Fibroblast of peridontal ligament (primary cell): ENCODE measurements at regions not wholly inside any gene's neighbourhood (a gene's known extent, or its start where the extent isn't known, plus 50 kb on each side); places are given as distances from the start of the nearest gene placed in this dataset.

Source experiments
- DNase-seq: peaks from one replicate; pipeline ENCODE4 v3.0.0-alpha.2; 2010; ENCODE audit errors: extremely low read depth

DNA sequence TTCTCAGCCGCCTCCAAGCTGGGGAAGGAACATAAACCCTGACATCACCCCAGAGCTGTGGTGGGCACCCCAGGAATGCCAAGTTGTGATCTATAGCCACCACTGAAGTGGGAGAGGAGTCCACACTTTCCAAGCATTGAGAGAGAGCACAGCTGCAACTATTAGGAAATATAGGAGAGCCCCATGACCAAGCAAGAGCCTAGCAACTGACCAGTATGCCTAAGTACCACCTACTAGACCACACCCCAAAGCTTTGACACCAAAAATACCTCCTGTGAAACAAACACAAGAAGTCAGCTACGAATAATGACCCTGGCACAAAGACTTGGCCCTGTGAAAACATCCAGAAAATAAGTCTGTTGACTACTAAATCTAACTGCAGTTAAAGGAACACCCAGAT, 804.1 kb upstream of the IGFBP3 start:
- DNase-seq = no peak

DNA sequence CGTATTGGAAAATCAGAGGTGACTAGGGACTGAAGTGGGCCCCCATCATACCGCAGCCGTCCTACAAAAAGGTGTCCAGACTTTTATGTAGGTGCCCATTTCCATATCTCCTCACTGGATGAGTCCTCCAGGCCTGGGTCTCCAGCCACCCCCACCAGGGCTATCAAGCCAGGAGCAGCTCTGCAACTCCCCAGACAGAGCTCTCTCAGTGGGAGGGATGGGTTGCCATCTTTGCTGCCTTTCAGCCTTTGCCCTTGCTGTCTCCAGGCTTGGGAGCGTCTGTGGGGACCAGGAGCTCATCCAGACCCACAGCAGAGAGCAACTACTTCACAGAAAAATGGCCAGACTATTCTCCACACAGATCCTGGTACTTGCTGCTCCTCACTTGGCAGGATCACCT, 802.7 kb upstream of the IGFBP3 start:
- no peak for DNase-seq

DNA sequence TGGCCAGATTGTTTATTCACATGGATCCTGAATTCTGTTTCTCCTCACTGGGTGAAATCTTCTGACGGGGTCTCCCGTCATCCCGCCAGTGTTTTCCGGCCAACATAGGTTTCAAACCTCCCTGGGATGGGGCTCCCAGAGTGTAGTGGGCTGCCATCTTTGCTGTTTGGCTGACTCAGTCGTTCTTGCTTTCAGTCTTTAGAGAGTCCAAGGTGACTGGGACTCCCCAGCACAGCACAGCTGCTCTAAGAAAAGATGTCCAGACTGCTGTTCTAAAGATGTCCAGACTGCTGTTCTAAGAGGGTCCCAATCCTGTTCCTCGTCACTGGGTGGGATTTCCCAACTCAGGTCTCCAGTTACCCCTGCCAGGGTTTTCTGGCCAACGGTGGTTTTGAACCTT, 801.9 kb upstream of the IGFBP3 start:
- no peak for DNase-seq

DNA sequence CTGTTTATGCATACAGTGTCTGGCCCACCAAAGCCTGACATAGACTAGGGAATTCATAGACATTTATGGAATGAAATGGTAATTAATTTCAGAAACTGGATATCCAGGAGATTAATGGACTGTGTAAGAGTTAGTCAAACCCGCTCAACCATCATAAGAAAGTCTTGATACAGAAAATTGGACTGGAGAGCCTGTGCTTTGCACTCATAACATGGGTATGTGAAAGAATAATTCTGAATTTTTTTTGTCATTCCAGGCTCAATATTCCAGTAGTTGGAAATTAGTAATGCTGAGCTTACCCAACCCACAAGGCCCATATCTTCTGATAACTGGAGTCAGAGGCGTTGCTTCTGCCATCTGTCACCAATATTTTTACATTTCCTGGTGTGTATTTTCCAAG, 799.7 kb upstream of the IGFBP3 start:
- no peak for DNase-seq

DNA sequence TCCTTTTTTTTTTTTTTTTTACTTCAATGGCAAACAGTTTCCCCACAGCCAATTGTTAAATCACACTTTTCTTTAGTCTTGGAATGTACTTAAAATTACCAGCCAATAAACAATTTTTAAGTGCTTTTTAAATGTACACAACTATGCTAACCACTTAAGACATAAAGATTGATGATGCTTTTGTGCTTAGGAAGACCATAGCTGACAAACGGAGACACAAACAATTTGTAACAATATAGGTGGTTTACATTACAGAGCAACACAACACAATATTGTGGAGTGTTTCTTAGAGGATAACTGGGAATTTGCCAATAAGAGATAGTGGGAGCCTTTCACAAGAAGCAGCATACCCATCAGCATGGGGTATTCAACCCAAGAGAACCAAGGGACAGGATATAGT, 798.5 kb upstream of the IGFBP3 start:
- DNase-seq = no peak

DNA sequence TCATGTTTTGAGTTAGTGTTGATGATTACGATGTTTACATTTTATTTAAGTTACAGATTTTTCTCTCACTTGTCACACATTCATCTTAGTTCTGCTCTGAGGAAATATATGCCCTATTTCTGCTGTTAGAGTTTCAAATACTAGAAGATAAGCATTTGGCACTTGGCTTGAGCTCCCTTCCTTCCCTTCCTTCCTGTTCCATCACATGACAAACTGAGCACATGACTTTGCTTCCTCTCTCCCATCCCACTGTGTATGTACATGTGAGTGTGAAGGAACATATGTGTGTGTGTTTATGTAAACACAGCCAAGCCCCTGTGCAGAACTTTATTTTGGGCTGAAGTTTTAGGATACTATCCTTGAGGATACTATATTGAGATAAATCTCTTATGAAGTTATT, 795.9 kb upstream of the IGFBP3 start:
- DNase-seq = no peak

DNA sequence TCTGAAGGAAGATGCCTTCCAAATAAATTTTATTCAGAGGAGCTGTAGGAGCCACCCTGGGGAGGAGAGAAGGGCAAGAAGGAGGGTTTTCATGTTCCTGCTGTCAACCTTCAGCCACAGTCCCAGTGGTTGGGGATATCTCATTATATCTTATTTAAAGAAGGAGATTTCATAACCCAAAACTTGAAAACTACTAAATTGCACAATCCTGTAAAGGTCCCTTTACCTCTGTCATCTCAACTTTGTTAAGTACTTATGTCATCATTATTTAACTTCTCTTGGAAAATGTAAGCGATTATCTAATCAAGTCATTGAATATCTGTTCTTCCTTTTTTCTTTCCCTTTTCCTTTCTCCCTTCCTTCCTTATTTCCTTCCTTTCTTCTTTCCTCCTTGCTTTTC, 794.5 kb upstream of the IGFBP3 start:
- no peak for DNase-seq

DNA sequence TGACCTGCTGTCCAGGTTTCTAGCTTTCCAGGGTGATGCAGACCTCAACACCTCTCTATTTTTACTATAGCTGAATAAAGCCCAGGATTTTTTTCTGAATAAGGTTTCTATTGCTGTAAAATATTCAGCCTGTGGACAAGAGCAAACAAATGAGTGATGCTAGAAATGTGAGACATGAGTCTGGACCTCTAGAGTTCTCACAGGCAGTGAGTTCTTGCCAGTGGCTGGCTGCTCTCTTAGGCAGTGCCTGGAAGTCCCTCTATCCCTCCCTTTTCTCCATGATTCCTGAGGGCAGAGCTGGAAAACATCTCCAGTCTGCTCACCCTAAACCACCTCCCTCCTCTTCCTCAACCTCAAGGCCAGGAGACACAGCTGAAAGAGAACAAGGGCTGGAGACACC, 793.8 kb upstream of the IGFBP3 start:
- DNase-seq = peak; percentile 13

DNA sequence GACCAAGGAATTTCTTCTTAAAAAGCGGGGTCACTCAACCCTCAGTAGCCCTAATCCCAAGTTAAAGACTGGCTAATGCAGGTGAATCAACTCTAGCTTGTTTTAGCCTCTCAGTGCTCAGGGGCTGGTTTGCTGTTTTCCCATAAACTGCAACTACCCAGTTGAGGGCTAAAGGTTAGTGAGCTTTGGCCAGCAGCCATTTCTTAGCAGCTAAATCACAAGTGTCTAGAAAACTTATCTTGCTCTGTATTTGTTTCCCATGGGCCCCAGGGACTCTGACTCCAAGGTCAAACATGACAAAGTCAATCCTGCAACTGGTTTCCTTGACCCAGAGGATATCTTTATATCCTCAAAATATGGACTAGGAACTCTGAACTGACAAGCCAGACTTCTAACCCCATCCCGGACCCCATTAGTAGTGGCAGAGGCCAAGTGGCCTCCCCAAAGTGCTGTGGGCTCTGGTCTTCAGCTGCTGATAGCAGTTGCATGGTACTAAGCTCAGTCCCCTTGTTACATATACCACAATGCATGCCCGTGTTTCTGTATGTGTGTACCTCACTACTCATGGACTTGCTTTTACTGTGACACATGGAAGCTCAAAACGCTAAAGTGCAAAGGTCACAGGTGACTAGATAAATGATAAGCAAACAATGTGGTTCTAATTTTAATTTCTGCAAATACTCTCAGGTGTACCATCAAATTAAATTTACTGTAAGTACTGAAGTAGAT, 793.0 kb upstream of the IGFBP3 start:
- DNase-seq = peak; percentile 8

DNA sequence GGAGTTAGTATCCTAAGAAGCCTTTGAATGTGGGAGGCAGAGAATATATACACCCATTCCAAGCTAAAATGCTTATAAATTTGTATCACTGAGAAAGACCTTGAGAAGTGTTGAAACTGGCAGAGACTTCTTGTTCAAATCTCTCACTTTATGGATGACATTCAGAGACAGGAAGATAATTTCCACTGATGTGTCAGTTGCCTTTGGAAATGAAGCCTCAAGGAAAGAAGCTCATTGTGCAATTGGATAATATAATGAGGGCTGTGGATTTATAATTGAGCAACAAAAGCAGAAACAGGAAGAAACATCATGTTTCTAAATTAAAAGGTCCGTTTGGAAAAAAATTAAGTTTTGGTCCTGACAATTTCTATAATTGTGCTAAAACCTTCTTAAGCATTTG, 789.9 kb upstream of the IGFBP3 start:
- peak; percentile 20 for DNase-seq

DNA sequence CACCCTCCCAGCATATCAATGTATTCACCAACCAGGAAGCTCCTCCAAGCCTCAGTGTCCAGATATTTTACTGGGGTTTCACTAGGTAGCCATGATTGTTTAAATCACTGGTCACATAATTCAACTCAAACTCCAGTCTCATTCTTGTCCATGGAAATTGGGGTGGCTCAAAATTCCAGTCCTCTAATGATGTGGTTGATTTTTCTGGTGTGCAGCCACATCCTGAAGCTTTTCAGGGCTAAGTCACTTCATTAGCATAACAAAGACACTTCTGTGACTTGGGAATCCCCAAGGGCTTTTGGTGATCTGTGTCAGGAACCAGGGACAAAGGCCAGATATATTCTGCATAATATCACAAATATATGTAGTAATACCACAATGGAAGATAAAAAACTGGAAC, 786.9 kb upstream of the IGFBP3 start:
- DNase-seq = no peak

DNA sequence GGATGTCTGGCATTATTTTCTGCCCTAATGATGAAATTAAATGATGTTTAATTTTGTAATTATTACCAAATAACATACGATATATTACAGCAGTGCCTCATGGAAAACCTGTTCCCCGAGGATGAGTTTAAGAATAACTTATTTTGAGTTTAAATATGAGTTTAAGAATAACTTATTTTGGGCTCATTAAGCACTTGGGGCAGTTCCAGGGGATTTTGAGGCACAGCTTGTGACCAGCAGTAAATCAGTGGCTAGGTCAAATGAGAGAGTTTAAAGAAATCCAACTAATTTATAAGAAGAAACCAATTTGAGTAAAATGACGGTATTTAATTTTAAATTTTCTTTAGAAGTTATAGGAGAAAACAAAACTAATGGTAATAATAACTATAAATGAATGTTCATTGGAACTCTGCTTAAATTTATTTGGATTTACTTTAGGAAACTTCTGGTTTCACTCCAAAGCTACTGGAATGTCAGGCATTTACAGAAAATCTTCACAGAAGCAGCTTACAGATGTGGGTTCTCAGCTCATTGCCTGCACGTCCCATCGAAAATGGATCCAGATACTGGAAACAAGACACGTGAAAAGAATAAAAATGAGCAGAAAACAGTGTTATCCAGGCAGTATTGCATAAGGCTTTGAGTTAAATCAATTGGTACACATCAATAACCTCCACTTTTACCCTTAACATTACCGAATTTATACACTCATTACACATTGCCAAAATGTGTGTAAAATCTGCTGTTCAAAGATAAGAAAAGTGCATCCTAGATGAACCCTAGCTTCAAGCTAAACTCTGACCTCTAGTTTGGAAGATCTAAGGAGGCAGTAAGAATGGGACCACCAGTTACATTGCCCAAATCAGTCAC, 784.5 kb upstream of the IGFBP3 start:
- peak; percentile 77 for DNase-seq

DNA sequence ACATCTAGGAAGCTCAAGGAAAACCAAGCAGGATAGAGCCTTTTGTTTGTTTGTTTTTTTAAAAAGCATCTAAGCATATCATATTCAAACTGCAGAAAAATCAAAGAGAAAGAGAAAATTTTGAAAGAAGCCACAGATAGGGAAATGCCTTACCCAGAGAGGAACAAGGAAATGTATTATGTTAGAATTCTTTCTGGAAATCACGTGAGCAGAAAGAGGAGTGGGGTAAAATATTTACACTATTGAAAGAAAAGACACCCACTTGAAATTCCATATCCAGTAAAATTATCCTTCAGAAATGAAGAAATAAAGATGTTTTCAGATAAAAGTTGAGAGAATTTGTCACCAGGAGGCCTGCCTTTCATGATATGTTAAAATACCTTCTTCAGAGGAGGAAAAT, 775.7 kb upstream of the IGFBP3 start:
- no peak for DNase-seq

DNA sequence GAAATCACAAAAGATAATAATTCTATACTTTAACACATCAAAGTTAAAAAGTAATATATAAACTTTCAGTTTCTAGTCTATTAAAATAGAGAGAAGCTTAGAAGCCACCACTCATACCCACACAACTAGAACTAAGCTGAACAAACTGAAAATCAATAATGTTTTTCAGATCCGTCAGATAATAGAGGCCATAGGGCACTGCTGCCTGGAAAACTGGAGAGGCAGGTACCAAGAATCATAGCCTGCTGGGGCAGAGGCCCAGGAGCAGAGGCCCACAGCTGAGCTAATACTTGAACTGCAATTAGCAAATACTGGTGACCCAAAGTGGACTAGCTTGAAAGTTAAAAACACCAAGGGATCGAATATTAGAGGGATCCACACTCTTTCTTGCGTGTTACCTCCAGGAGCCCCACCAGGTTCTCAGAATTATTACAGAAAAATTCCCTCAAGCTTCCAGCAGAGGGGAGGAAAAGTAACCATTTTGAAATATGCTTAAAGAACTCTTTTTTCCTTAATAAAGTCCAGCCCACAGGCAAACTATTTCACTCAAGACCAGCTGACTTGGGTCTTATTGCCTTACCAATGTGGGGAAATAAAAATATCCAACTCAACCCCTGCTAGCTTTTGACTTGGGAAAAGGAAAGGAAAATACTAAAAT, 774.1 kb upstream of the IGFBP3 start:
- peak; percentile 57 for DNase-seq

DNA sequence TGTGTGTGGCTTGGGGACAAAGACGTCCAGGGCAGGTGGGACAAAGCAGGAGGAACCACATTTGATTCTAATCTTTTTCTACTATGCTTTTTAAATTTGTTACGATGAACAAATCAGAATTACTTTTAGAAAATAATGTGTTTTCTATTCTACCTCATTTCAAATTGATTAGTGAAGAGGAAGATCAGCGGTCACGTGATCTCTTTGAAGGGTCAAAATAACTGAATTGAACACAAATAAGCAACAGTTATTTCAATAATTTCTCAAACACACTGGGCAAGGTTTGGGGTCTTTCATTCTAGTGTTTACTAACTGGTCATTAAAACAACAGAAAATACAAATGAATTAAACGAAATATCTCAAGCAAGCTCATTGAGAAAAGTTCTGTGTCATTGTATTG, 773.0 kb upstream of the IGFBP3 start:
- DNase-seq = no peak

DNA sequence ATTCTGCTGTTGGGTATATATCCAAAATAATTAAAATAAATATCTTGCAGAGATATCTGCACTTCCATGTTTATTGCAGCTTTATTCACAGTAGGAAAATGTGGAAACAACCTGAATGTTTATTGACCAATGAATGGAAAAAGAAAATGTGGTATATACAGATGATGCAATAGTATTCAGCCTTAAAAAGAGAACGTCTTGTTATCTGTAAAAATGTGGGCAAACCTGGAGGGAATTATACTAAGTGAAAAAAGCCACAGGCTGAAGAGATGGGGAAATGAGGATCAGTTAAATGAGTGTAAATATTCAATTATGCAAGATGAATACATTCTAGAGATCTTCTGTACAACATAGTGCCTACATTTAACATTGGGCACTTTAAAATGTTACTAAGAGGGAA, 766.1 kb upstream of the IGFBP3 start:
- no peak for DNase-seq

DNA sequence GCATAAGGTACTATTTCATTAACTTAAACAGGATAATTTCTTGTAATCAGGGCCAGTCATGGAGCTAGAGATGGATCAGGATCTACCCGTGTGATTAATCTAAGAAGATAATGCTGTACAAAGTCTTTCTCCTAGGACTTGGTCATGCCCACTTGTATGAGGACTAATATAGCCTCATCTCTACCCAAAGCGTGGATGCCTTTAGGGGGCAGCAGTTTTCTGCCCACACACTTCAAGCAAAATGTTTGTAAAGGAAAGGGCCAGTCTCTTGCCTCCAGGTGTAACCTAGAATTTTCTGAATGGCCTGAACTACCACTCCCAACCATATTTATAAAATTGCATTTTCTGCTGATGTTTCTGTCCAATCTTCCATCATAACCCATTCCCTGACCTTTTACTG, 764.0 kb upstream of the IGFBP3 start:
- no peak for DNase-seq

DNA sequence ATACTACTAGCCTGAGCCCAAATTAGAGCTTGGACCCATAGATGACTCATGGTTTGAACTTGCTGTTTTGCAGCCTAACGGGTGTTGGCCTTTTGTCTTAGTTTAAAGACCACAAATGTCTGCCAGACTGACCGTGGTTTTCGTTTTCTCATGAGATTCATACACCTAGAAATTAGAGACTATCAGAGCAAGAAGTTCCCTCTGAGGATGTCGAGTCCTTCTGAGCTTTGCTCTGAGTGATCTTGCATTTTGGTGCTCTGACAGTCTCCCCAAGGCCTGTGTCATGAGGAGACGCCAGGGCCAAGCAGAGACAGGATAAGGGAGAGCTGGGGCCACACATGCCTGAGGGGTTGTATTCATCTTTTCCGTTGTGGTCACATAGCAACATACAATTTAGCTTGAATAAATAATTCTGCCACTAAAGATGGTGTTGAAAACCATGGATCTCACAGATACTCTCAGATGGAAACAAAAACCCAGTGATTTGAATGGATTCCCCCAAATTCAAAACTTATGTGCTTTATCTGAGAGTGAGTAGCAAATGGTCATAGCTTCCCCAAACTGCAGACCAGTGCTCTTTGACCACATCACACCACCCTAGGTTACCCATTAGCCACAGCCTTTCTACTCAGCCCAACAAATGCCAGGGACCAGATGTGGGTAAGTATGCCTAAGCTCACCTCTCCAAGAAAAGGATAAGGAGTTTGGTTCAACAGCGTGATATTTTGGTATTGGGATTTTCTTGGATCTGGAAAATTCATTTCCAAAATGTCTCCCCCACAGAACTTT, 762.0 kb upstream of the IGFBP3 start:
- peak; percentile 85 for DNase-seq

DNA sequence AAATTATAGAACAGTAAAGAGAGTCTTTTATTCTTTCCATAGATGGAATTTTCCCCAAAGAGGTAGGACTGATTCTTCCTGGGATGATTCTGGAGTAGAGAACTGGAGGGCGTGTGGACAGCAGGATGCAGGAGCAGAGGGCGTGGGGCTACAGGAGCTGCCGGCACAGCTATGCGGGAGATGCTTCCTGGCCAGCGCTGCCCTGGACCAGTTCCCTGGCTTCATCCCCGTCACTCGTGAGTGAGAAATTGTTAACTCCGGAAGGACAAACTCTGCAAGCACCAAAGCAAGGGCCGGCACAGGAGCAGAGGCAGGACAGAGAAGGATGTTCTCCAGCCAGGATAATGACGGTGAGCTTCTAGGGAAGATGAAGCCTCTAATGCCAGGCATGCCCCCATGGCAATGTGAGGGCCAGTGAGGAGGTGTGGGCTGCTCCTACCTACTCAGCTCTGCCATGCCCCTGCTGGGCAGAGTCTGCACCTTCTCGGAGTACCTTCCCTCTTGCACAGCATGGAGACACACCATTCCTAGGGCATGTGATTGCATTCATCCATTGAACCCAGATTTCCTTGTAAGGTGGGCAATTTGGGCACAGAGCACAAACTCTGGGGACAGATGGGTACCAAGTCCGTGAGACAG, 760.9 kb upstream of the IGFBP3 start:
- DNase-seq = no peak

DNA sequence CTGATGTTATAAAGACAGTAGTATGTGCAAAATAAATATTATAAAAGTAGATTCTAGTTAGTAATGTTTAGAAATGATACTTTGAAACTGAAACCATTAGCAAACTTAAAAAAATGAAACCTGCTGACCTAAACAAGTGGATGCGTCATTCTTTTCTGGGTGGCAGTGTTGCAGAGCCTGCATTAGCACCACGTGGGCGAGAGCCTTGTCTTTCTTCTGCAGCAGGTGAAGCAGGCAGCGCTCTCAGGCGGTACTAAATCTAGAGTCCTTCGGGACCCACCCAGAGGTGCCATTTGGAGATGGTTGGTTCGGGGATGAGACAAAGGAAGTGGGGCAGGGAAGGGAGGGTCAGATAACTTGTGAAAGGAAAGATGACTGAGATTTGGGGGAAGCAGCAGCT, 759.1 kb upstream of the IGFBP3 start:
- no peak for DNase-seq

DNA sequence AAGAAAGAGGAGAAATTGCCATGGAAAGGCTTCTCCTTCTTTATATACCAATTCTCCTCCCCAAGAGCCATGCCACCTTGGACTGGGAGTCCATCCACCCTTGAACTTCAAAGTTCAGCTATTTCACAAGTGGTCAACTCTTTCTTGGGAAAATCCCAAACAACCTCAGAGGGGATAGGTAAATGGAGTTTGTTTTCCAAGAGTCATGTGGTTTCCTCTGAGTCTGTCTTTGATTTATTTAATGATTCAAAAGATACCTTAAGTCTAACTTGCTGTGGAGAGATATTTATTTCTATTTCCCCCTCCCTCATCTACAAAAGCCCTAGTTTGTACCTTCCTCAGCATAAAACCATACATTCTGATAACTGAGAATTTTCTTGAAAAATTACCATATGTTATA, 758.6 kb upstream of the IGFBP3 start:
- no peak for DNase-seq

DNA sequence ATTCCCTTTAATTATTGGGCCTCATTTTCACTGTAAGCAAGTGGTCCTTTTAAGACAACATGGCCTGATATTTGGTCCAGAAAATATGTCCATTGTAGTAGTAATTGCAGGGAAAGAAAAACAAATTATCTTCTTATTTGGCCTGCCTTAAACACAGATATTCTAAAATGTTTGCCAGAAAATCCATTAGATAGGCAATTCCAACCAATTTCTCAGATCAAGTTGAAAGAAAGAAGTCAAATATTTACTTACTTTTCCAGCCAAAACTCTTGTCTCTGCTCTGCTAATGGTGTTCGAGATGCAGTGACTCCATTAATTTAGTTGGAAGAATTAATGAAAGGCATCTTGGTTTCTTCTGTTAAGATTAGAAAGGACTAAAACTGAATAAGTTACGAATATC, 757.3 kb upstream of the IGFBP3 start:
- DNase-seq = no peak
